Psoas muscle (tissue), 7 donors: ENCODE measurements at regions not wholly inside any gene's neighbourhood (a gene's known extent, or its start where the extent isn't known, plus 50 kb on each side); places are given as distances from the start of the nearest gene placed in this dataset.
A peak's percentile ranks its signal among the peaks of the same experiment; 100 is the strongest.

Experiments used
- ATAC-seq, 4 donors: fragments of 200-7000 bp; cut with Tn5 transposase; one replicate each; pipeline ENCODE4 v1.9.1; 2020; ENCODE audit warnings: moderate library complexity in 3 of 4, mild to moderate bottlenecking in 2 of 4
- DNase-seq, 2 donors: peaks; one replicate each; pipeline ENCODE4 v3.0.0-alpha.2; 2020
- H3K27ac ChIP-seq: fragments of 200-600 bp; one replicate; pipeline ENCODE4 v1.8.0; 2022
- H3K27me3 ChIP-seq, 3 donors: fragments of 200-600 bp in 1 of 3; one replicate each; pipeline versions ENCODE4 v1.6.1 to v1.8.0; 2013 to 2022; ENCODE audit warnings: low read length in 2 of 3, mild to moderate bottlenecking in 2 of 3, moderate library complexity in 1 of 3; ENCODE audit not compliant: insufficient read depth in 3 of 3
- H3K36me3 ChIP-seq, 2 donors: fragments of 200-600 bp in 1 of 2; one replicate each; pipeline versions ENCODE4 v1.6.1 to v1.8.0; 2013 to 2022; ENCODE audit warnings: low read depth in 1 of 2, mild to moderate bottlenecking in 1 of 2, moderate library complexity in 1 of 2; ENCODE audit not compliant: insufficient read depth in 1 of 2
- H3K4me1 ChIP-seq: fragments of 200-600 bp; one replicate; pipeline ENCODE4 v1.8.0; 2022
- H3K4me3 ChIP-seq: fragments of 200-600 bp; one replicate; pipeline ENCODE4 v1.8.0; 2022; ENCODE audit warnings: mild to moderate bottlenecking
- H3K9me3 ChIP-seq: fragments of 200-600 bp; one replicate; pipeline ENCODE4 v1.8.0; 2022
- WGBS, 3 donors: extraction: QIAGEN DNeasy Blood & Tissue Kit; methylation state at CpG; one replicate each; pipeline versions ENCODE4 v1.1.6 to v1.1.7; 2013; 5-methylcytosine and 5-hydroxymethylcytosine counted together
- intact Hi-C, 2 donors: fragments of 100-400 bp; cut with DNase I; formaldehyde crosslinking; loops; one replicate each; pipeline versions ENCODE4 v1.11.0 to v1.14.2; 2022
- TF ChIP-seq, protein P1 (sequence below): fragments of 200-600 bp; IDR thresholded peaks from one replicate; pipeline ENCODE4 v1.8.0; 2022; ENCODE audit warnings: antibody characterized with exemption
- donor health status: healthy with polysubstance abuse.
- donor health status: DM: no; HTN: no; CAD: no; lungs with moderate emphysema.
- donor health status: Bipolar disorder and iron deficiency.
- donor health status: healthy.
- donor health status: DM: yes; HTN: yes; CAD: no.
- donor health status: DM: no; HTN: no; CAD: no.
- donor health status: DM: yes; HTN: yes; CAD: no.

DNA sequence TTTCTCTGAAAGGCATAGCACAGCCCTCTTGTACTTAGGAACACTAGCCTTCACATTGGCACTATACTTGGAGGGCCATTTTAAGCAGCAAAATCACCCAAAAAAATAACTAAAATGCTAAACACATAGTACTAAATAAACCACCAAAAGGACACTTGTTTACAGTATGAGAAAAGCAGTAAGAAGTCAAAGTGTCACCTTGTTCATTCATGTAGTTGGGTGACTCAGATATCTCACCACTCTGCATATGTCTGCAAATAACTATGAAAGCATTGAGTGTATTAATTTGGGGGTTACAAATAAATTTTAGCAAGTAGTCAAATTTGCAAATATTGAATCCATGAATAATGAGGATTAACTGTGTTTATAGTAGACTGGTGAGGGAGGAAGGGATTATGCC, 107.6 kb downstream of the ELAPOR2 start:
- H3K27me3 ChIP-seq, result no peaks in the 10 kb centered on the region
- no peak overlapping the region for H3K27ac ChIP-seq
- H3K9me3 ChIP-seq, result no peaks in the 10 kb centered on the region
- peaks cover 8% of the 10 kb centered on the region for H3K4me1 ChIP-seq
- DNase-seq (no peak), ATAC-seq (no peak)
- intact Hi-C loops, result loop anchor here in 1 of 2 donors (5.0 kb wide), 1 partner anchor 105 kb away; the partner anchor contains the start of gene ELAPOR2
- H3K4me3 ChIP-seq, result no peak overlapping the region
- TF ChIP-seq, protein P1, sequence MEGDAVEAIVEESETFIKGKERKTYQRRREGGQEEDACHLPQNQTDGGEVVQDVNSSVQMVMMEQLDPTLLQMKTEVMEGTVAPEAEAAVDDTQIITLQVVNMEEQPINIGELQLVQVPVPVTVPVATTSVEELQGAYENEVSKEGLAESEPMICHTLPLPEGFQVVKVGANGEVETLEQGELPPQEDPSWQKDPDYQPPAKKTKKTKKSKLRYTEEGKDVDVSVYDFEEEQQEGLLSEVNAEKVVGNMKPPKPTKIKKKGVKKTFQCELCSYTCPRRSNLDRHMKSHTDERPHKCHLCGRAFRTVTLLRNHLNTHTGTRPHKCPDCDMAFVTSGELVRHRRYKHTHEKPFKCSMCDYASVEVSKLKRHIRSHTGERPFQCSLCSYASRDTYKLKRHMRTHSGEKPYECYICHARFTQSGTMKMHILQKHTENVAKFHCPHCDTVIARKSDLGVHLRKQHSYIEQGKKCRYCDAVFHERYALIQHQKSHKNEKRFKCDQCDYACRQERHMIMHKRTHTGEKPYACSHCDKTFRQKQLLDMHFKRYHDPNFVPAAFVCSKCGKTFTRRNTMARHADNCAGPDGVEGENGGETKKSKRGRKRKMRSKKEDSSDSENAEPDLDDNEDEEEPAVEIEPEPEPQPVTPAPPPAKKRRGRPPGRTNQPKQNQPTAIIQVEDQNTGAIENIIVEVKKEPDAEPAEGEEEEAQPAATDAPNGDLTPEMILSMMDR, result no peak
- no peaks in the 10 kb centered on the region for H3K36me3 ChIP-seq

DNA sequence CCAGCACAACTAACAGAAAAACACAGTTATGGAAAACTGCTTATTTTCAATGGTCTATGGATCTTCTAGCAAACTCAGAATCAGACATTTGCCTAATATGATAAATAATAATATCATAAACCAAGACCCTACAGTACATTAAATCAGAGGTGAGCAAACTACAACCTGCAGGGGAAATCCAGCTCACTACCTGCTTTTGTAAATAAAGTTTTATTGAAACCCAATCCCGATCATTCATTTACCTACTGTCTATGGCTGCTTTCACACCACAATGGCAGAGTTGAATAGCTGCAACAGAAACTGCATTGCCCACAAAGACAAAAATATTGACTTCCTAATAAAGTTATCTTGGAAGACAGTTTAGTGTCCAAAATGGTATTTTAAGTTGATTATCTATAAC, 108.5 kb downstream of the ELAPOR2 start:
- Histone ChIP-seq H3K36me3 (no peaks in the 10 kb centered on the region), H3K4me3 (no peak overlapping the region), H3K4me1 (peaks cover under 1% of the 10 kb centered on the region), H3K9me3 (no peaks in the 10 kb centered on the region), H3K27me3 (no peaks in the 10 kb centered on the region), H3K27ac (no peak overlapping the region)
- 95 to 99% (median 97%) methylated on average over 1 of the region's 1 CpG for WGBS, 3 donors
- TF ChIP-seq, protein P1, result no peak
- ATAC-seq, result no peak
- DNase-seq, result no peak
- intact Hi-C loops, result loop anchor here in 1 of 2 donors (5.0 kb wide), 1 partner anchor 106 kb away; the partner anchor contains the start of gene ELAPOR2

DNA sequence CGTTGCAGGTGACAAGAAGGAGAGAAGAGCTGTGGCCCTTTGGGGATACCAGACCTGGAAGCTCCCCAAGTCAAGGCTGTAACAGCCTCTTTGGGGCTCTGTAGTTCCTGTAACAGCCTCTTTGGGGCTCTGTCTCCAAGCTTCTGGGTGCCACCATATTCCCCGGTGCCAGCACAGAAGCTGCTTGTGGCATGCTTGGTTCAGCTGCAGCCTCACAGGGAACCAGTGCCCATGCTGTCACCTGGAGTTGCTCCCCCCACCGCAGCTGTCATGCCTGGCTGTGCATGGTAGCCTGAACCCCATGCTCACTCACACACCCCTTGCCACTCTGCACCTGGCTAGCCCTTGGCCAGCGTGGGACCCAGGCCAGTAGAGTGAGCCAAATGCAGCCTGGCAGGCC, 109.1 kb downstream of the ELAPOR2 start:
- WGBS, 3 donors, result 50 to 67% (median 67%) methylated on average over 4 of the region's 4 CpGs
- ATAC-seq, result peak in 3 of 4 donors; percentile 73 to 79 (median 78)
- TF ChIP-seq, protein P1, result no peak

DNA sequence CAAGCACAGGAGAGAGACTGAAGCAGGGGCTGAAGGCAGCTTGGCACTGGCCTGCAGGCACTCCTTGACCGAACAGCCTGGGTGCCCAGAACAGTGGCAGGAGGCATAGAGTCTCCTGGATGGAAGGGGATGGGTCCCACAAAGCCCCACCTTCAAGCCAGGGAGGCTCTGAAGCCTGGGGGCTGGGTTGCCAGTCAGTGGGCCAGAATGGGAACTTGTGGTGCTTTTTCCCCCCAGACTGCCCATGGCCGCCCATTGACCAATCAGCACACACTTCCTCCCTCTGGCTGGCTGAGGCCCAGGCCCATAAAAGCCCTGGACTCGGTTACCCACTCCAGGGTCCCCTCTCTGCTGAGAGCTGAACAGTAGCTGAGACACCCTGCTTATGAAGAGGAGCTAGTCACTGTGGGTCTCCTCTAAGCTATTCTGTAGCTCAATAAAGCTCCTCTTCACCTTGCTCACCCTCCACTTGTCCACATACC, 109.6 kb downstream of the ELAPOR2 start:
- TF ChIP-seq, protein P1, result no peak
- ATAC-seq (no peak), DNase-seq (no peak)
- Histone ChIP-seq H3K4me3 (no peak overlapping the region), H3K4me1 (no peaks in the 10 kb centered on the region), H3K27me3 (no peaks in the 10 kb centered on the region), H3K27ac (no peak overlapping the region), H3K9me3 (no peaks in the 10 kb centered on the region), H3K36me3 (no peaks in the 10 kb centered on the region)
- intact Hi-C loops, result loop anchor here in 1 of 2 donors (5.0 kb wide), 1 partner anchor 107 kb away; the partner anchor contains the start of gene ELAPOR2
- 73 to 91% (median 85%) methylated on average over 3 of the region's 3 CpGs for WGBS, 3 donors

More for the DNA sequence above, 109.1 kb downstream of the ELAPOR2 start:
- no peak for DNase-seq
- Histone ChIP-seq H3K27me3 (no peaks in the 10 kb centered on the region), H3K9me3 (no peaks in the 10 kb centered on the region), H3K36me3 (no peaks in the 10 kb centered on the region), H3K4me1 (no peaks in the 10 kb centered on the region), H3K4me3 (no peak overlapping the region), H3K27ac (no peak overlapping the region)
- intact Hi-C loops, result loop anchor here in 1 of 2 donors (5.0 kb wide), 1 partner anchor 107 kb away; the partner anchor contains the start of gene ELAPOR2
